Fibroblast of skin of right biceps (primary cell): ENCODE measurements at regions not wholly inside any gene's neighbourhood (a gene's known extent, or its start where the extent isn't known, plus 50 kb on each side); places are given as distances from the start of the nearest gene placed in this dataset.

Source experiments
- DNase-seq: peaks from one replicate; pipeline ENCODE4 v3.0.0-alpha.2; 2013

- DNase-seq, result no peak
Observed at GRCh38 chr17:54009502-54009901, 186.8 kb downstream of the KIF2B start.

GRCh38 chr17:54013072-54013471 is 190.3 kb downstream of the KIF2B start:
- no peak for DNase-seq

GRCh38 chr17:54015734-54016133 is 193.0 kb downstream of the KIF2B start:
- DNase-seq, result no peak

- DNase-seq, result no peak
Observed at GRCh38 chr17:54021418-54021817, 198.7 kb downstream of the KIF2B start.

- no peak for DNase-seq
Observed at GRCh38 chr17:54028986-54029580, 206.4 kb downstream of the KIF2B start.

- no peak for DNase-seq
Observed at GRCh38 chr17:54029986-54030385, 207.3 kb downstream of the KIF2B start.

GRCh38 chr17:54046570-54046969 is 223.8 kb downstream of the KIF2B start:
- DNase-seq, result no peak

- no peak for DNase-seq
Observed at GRCh38 chr17:54063639-54064038, 240.9 kb downstream of the KIF2B start.

- no peak for DNase-seq
Observed at GRCh38 chr17:54085020-54085419, 262.3 kb downstream of the KIF2B start.

GRCh38 chr17:54085934-54086333 is 263.2 kb downstream of the KIF2B start:
- DNase-seq, result no peak

- no peak for DNase-seq
Observed at GRCh38 chr17:54096216-54096615, 273.5 kb downstream of the KIF2B start.

- DNase-seq, result no peak
Observed at GRCh38 chr17:54099221-54099620, 276.5 kb downstream of the KIF2B start.

GRCh38 chr17:54102246-54102645 is 279.5 kb downstream of the KIF2B start:
- DNase-seq, result no peak

GRCh38 chr17:54111576-54111975 is 288.8 kb downstream of the KIF2B start:
- no peak for DNase-seq

GRCh38 chr17:54117452-54117851 is 294.7 kb downstream of the KIF2B start:
- no peak for DNase-seq

- no peak for DNase-seq
Observed at GRCh38 chr17:54124456-54124855, 301.7 kb downstream of the KIF2B start.

GRCh38 chr17:54153423-54153822 is 330.7 kb downstream of the KIF2B start:
- no peak for DNase-seq

GRCh38 chr17:54157542-54157941 is 334.8 kb downstream of the KIF2B start:
- no peak for DNase-seq

- peak; percentile 4 for DNase-seq
Observed at GRCh38 chr17:54172096-54172984, 349.6 kb downstream of the KIF2B start.

GRCh38 chr17:54172985-54173316 is 350.2 kb downstream of the KIF2B start:
- no peak for DNase-seq

GRCh38 chr17:54177606-54178308 is 355.0 kb downstream of the KIF2B start:
- no peak for DNase-seq

GRCh38 chr17:54180950-54181349 is 358.2 kb downstream of the KIF2B start:
- DNase-seq, result no peak

- DNase-seq, result no peak
Observed at GRCh38 chr17:54191261-54191660, 368.5 kb downstream of the KIF2B start.

GRCh38 chr17:54194268-54194667 is 371.5 kb downstream of the KIF2B start:
- no peak for DNase-seq
